HG03039 (cell line): ENCODE measurements at regions not wholly inside any gene's neighbourhood (a gene's known extent, or its start where the extent isn't known, plus 50 kb on each side); places are given as distances from the start of the nearest gene placed in this dataset.

ENCODE experiments used
- ATAC-seq: cut with Tn5 transposase; IDR thresholded peaks from one replicate; pipeline ENCODE4 v1.9.1; 2021; ENCODE audit warnings: mild to moderate bottlenecking, moderate library complexity; ENCODE audit not compliant: unreplicated experiment

DNA sequence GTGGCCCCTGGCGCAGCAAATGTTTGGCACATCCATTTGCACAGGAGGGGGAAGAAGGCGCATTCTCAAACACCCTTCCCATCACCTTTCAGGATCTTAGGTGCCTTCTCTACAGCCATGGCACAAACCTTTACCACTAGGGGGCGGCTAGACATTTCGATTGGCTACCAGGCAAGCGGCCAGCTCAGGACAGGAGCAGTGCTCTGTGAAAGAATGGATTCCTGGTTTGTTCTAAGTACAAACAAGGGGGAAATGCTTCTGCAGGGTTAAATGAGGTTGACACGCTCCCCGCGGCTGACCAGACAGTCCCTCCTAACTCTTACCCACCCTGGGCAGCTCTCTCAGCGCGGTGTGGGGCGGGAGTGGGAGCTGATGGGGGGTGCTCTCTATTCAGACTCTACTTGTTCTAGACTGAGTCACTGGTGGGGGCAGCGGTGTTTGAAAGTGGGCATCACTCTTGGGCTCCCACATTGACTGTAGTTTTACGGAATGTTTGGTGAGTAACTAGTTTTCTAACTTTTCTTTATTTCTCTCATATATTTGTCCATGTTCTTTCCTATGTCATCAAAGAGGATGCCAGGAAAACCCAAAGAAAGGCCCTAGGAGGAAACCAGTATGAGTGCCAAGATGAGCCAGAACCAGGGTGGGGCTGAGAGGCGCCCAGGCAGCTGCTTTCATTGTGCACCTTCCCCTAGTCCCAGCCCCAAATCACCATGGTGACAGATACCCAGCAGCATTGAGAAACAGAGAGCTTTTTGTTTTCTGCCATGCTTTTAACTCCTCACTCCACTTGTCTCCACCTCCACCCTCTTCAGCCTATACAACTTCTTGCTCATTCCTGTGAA is 61.4 kb upstream of the GPR158 start:
- ATAC-seq = peak; percentile 96

DNA sequence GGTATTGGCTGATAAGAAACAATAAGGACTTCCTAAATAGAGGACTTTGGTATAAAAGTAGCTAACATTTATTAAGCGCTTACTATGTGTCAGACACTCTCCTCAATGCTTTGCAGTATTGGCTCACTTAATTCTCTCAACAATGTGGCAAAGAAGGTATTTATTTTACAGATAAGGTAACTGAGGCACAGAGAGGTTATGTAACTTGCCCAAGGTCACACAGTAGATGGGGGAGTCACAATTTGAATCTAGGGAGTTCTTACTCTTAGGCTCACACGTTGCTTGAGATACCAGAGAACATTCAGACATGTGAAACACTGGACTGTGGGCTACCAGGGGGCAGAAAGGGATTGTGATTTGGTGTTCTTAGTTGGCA is 60.8 kb upstream of the GPR158 start:
- ATAC-seq = no peak

GRCh38 chr10:25117757-25118156 is 57.0 kb upstream of the GPR158 start:
- ATAC-seq = no peak

- no peak for ATAC-seq
Observed at GRCh38 chr10:25120188-25120587, 54.6 kb upstream of the GPR158 start.
